Endothelial cell of umbilical vein (primary cell): ENCODE measurements at regions not wholly inside any gene's neighbourhood (a gene's known extent, or its start where the extent isn't known, plus 50 kb on each side); places are given as distances from the start of the nearest gene placed in this dataset.

ENCODE experiments used
- BruUV-seq: library from RNA; stranded (reverse); fragments of 400-500 nt; replicated peaks from 2 replicates; lab custom pipeline; 2021; lab: Mats Ljungman, UMichigan
- CTCF ChIA-PET: fragments of 300-600, 350-600 bp; sonication (Branson Sonifier 250); formaldehyde crosslinking; loops from one replicate; lab custom pipeline; 2021; ENCODE audit warnings: antibody characterized with exemption, inconsistent platforms; lab: Charles Lee
- POLR2A ChIA-PET: fragments of 300-600, 350-600 bp; sonication (Branson Sonifier 250); formaldehyde crosslinking; loops from one replicate; lab custom pipeline; 2021; ENCODE audit warnings: antibody characterized with exemption, inconsistent platforms; lab: Charles Lee
- DNase-seq: peaks from one replicate; pipeline ENCODE4 v3.0.0-alpha.2; 2011; ENCODE audit warnings: low read depth, low spot score
- FAIRE-seq: peaks from 2 replicates; lab custom pipeline; 2011; peaks lifted over from hg19 to GRCh38; lab: Jason Lieb, UNC
- H2AFZ ChIP-seq: 2 replicates; pipeline ENCODE4 v1.6.0; 2012; ENCODE audit warnings: low read depth, low read length, control low read depth, inconsistent platforms
- H3K27ac ChIP-seq: 2 replicates; pipeline ENCODE4 v1.5.1; 2011; ENCODE audit warnings: low read depth, mild to moderate bottlenecking, control low read depth, low read length, moderate library complexity; ENCODE audit not compliant: insufficient read depth
- H3K27me3 ChIP-seq, 2 experiments: 2 replicates each; pipeline versions ENCODE4 v1.6.0 to v1.6.1; 2011; ENCODE audit warnings: low read length in 2 of 2, mixed read lengths in 1 of 2; ENCODE audit not compliant: control insufficient read depth in 2 of 2, insufficient read depth in 2 of 2
- H3K36me3 ChIP-seq, 2 experiments: 2 replicates in 1 of 2; 3 replicates in 1 of 2; pipeline ENCODE4 v1.5.1; 2011; ENCODE audit warnings: low read length in 2 of 2, mild to moderate bottlenecking in 1 of 2, moderate library complexity in 1 of 2; ENCODE audit not compliant: control insufficient read depth in 2 of 2, insufficient read depth in 2 of 2; ENCODE audit errors: extremely low read depth in 1 of 2
- H3K4me1 ChIP-seq: 3 replicates; pipeline ENCODE4 v1.5.1; 2011; ENCODE audit warnings: mild to moderate bottlenecking, low read length; ENCODE audit not compliant: control insufficient read depth, insufficient read depth; ENCODE audit errors: extremely low read depth
- H3K4me2 ChIP-seq: 2 replicates; pipeline ENCODE4 v1.6.1; 2011; ENCODE audit warnings: low read length, control low read depth, mixed read lengths; ENCODE audit not compliant: insufficient read depth
- H3K4me3 ChIP-seq, 3 experiments: fragments of 200-600 bp in 1 of 3; sonication (generic), shearing (Covaris generic) in 1 of 3; replicated peaks in 1 of 3; 2 replicates each; pipeline ENCODE4 v1.5.1; 2011 to 2016; ENCODE audit warnings: control low read depth in 3 of 3, low read length in 3 of 3, mild to moderate bottlenecking in 2 of 3, inconsistent platforms in 1 of 3, low read depth in 1 of 3, moderate library complexity in 1 of 3; ENCODE audit not compliant: insufficient read depth in 1 of 3
- H3K79me2 ChIP-seq: 2 replicates; pipeline ENCODE4 v1.6.0; 2012; ENCODE audit warnings: low read length, inconsistent platforms; ENCODE audit not compliant: control insufficient read depth, insufficient read depth
- H3K9ac ChIP-seq: replicated peaks from 2 replicates; pipeline ENCODE3; 2011; ENCODE audit warnings: low read length, control low read depth; ENCODE audit not compliant: insufficient read depth; ENCODE audit errors: extremely low read depth
- H3K9me1 ChIP-seq: replicated peaks from 3 replicates; pipeline ENCODE4 v1.6.0; 2011; ENCODE audit warnings: mild to moderate bottlenecking, low read length; ENCODE audit not compliant: control insufficient read depth, insufficient read depth; ENCODE audit errors: extremely low read depth
- H3K9me3 ChIP-seq: replicated peaks from 2 replicates; pipeline ENCODE4 v1.5.1; 2012; ENCODE audit warnings: low read length, inconsistent platforms; ENCODE audit not compliant: control insufficient read depth, insufficient read depth
- H4K20me1 ChIP-seq: replicated peaks from 2 replicates; pipeline ENCODE3; 2011; ENCODE audit warnings: mild to moderate bottlenecking, low read length; ENCODE audit not compliant: control insufficient read depth, insufficient read depth; ENCODE audit errors: extremely low read depth
- CTCF ChIP-seq, 2 donors: IDR thresholded peaks; 1 replicate in 1 of 2; 2 replicates in 1 of 2; pipeline ENCODE4 v1.5.1; 2011; ENCODE audit warnings: low read length in 2 of 2, mild to moderate bottlenecking in 2 of 2, moderate library complexity in 2 of 2, control low read depth in 1 of 2, inconsistent platforms in 1 of 2, low read depth in 1 of 2; ENCODE audit not compliant: insufficient read depth in 1 of 2; ENCODE audit errors: extremely low read depth in 1 of 2
- EZH2 ChIP-seq: IDR thresholded peaks from 2 replicates; pipeline ENCODE4 v1.6.1; 2012; ENCODE audit warnings: borderline replicate concordance, low read depth, mild to moderate bottlenecking, moderate library complexity, low read length, inconsistent platforms; ENCODE audit not compliant: severe bottlenecking
- FOS ChIP-seq: IDR thresholded peaks from 2 replicates; pipeline ENCODE4 v1.6.1; 2011; ENCODE audit warnings: mild to moderate bottlenecking, low read length, moderate library complexity, borderline replicate concordance; ENCODE audit not compliant: insufficient read depth
- GATA2 ChIP-seq: IDR thresholded peaks from 2 replicates; pipeline ENCODE4 v1.7.0; 2011; ENCODE audit warnings: low read depth, mild to moderate bottlenecking, moderate library complexity, mixed read lengths, low read length; ENCODE audit not compliant: insufficient read length, insufficient read depth
- JUN ChIP-seq: IDR thresholded peaks from 2 replicates; pipeline ENCODE4 v1.6.1; 2011; ENCODE audit warnings: borderline replicate concordance, low read depth; ENCODE audit not compliant: insufficient read length, insufficient read depth
- MAX ChIP-seq: IDR thresholded peaks from 2 replicates; pipeline ENCODE4 v1.6.1; 2011; ENCODE audit not compliant: insufficient read depth, insufficient read length
- MYC ChIP-seq: IDR thresholded peaks from one replicate; pipeline ENCODE4 v1.6.1; 2011; ENCODE audit warnings: mild to moderate bottlenecking, low read depth, low read length
- POLR2A ChIP-seq: IDR thresholded peaks from 2 replicates; pipeline ENCODE4 v1.6.1; 2012; ENCODE audit warnings: low read depth, mild to moderate bottlenecking, control low read depth, low read length
- POLR2AphosphoS5 ChIP-seq: IDR thresholded peaks from 2 replicates; pipeline ENCODE4 v1.6.1; 2012; ENCODE audit warnings: low read depth, mild to moderate bottlenecking, control low read depth, low read length, moderate library complexity; ENCODE audit not compliant: insufficient read depth
- dilution Hi-C: fragments of 300-500 bp; cut with MboI; formaldehyde crosslinking; loops from one replicate; pipeline ENCODE4 v1.15.0; 2019; ENCODE audit warnings: low sequenced_read_pairs; ENCODE audit not compliant: extremely low pct_ligation_motif_present
- intact Hi-C: fragments of 100-400 bp; cut with micrococcal nuclease; formaldehyde crosslinking; loops from one replicate; pipeline ENCODE4 v1.10.0; 2022

- H3K9me1 ChIP-seq = no peaks in the 10 kb centered on the region
- dilution Hi-C loops = no loop called here
- intact Hi-C loops = no loop called here
- ChIA-PET POLR2A (no interaction called here), CTCF (no interaction called here)
- no peak overlapping the region for H3K27ac ChIP-seq
- no peak overlapping the region for H3K9ac ChIP-seq
- H3K9me3 ChIP-seq = no peaks in the 10 kb centered on the region
- BruUV-seq = no TSS peak
- no peak for TF ChIP-seq POLR2AphosphoS5
- no peak for TF ChIP-seq CTCF (IDR thresholded peaks at IDR 0.05; ENCODE audit: extremely low read depth in 1 of 2, insufficient read depth in 1 of 2, low read depth in 1 of 2, low read length in 2 of 2)
- no peak for TF ChIP-seq GATA2
- FAIRE-seq = no peak
- H3K4me3 ChIP-seq = no peak overlapping the region
- no peak overlapping the region for H2AFZ ChIP-seq
- H3K4me1 ChIP-seq = no peaks in the 10 kb centered on the region
- no peaks in the 10 kb centered on the region for H3K79me2 ChIP-seq
- H3K36me3 ChIP-seq = no peaks in the 10 kb centered on the region
- no peaks in the 10 kb centered on the region for H4K20me1 ChIP-seq
- DNase-seq = no peak
- H3K4me2 ChIP-seq = no peak overlapping the region
- H3K27me3 ChIP-seq = no peaks in the 10 kb centered on the region
Observed at GRCh38 chr22:49431551-49431950, 396.1 kb downstream of the BRD1 start.

GRCh38 chr22:49429066-49429465, 398.6 kb downstream of the BRD1 start:
- TF ChIP-seq JUN = no peak
- no peak for TF ChIP-seq POLR2A
- no peak for TF ChIP-seq GATA2
- no peak for TF ChIP-seq CTCF (IDR thresholded peaks at IDR 0.05; ENCODE audit: extremely low read depth in 1 of 2, insufficient read depth in 1 of 2, low read depth in 1 of 2, low read length in 2 of 2)
- no peak for TF ChIP-seq EZH2
- no peak for TF ChIP-seq MAX
- no peak for TF ChIP-seq MYC
- TF ChIP-seq FOS = no peak
- TF ChIP-seq POLR2AphosphoS5 = no peak
- Histone ChIP-seq H3K79me2 (no peaks in the 10 kb centered on the region), H3K4me3 (no peak overlapping the region), H3K4me1 (no peaks in the 10 kb centered on the region), H3K27ac (no peak overlapping the region), H3K9ac (no peak overlapping the region), H3K9me1 (no peaks in the 10 kb centered on the region), H4K20me1 (no peaks in the 10 kb centered on the region), H3K27me3 (no peaks in the 10 kb centered on the region), H3K36me3 (no peaks in the 10 kb centered on the region), H3K9me3 (no peaks in the 10 kb centered on the region), H3K4me2 (no peak overlapping the region), H2AFZ (no peak overlapping the region)
- dilution Hi-C loops = no loop called here
- ChIA-PET CTCF (no interaction called here), POLR2A (no interaction called here)
- FAIRE-seq = no peak
- intact Hi-C loops = no loop called here
- no peak for DNase-seq
- BruUV-seq = no TSS peak
